VCaP (cell line): ENCODE measurements at regions not wholly inside any gene's neighbourhood (a gene's known extent, or its start where the extent isn't known, plus 50 kb on each side); places are given as distances from the start of the nearest gene placed in this dataset.

Experiments
- H3K27ac ChIP-seq: fragments of 450-650 bp; 2 replicates; pipeline ENCODE4 v1.5.1; 2017
- TF ChIP-seq, protein P1 (sequence below): fragments of 450-650 bp; conservative IDR thresholded peaks from 2 replicates; pipeline ENCODE4 v1.5.1; 2017; ENCODE audit warnings: mild to moderate bottlenecking, moderate library complexity

DNA sequence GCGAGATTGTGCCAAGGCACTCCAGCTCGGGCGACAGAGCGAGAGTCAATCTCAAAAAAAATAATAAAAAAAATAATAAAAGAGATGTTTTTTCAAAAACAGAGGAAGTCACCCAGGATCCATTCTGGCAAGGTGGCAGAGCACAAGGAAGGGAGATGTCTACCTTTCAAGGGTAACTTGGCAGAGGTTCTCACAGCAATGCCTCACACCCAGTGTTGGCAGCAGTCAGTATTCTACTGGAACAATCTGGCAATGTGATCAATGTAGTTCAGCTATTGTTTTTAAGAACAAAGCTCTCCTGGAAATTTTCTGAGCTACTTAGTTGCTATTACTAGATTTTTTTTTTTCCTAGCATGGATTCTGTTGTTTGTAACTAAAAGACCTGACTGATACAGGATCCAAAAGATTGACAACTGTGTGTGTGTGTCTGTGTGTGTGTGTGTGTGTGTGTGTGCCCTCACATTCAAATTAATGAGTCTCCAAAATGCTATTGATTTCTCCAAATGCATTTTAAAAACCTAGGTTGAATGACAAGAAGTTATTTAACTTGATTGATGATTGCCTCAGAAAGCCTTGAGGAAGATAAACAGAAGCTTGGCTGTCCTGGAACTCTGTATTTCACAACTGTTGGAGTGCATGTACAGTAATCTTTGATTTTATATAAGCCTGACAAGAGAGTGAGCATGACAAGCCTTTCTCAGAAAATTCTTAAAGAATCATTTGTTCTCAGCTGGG, 114.1 kb upstream of the RREB1 start:
- TF ChIP-seq, protein P1, sequence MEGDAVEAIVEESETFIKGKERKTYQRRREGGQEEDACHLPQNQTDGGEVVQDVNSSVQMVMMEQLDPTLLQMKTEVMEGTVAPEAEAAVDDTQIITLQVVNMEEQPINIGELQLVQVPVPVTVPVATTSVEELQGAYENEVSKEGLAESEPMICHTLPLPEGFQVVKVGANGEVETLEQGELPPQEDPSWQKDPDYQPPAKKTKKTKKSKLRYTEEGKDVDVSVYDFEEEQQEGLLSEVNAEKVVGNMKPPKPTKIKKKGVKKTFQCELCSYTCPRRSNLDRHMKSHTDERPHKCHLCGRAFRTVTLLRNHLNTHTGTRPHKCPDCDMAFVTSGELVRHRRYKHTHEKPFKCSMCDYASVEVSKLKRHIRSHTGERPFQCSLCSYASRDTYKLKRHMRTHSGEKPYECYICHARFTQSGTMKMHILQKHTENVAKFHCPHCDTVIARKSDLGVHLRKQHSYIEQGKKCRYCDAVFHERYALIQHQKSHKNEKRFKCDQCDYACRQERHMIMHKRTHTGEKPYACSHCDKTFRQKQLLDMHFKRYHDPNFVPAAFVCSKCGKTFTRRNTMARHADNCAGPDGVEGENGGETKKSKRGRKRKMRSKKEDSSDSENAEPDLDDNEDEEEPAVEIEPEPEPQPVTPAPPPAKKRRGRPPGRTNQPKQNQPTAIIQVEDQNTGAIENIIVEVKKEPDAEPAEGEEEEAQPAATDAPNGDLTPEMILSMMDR: no peak
- H3K27ac ChIP-seq: no peak overlapping the region

GRCh38 chr6:6994796-6995195, 113.0 kb upstream of the RREB1 start:
- no peak overlapping the region for H3K27ac ChIP-seq
- TF ChIP-seq, protein P1: no peak

GRCh38 chr6:6995328-6995727, 112.4 kb upstream of the RREB1 start:
- no peak overlapping the region for H3K27ac ChIP-seq
- TF ChIP-seq, protein P1: no peak

- TF ChIP-seq, protein P1: no peak
- H3K27ac ChIP-seq: no peak overlapping the region
These were observed 111.6 kb upstream of the RREB1 start for GRCh38 chr6:6996124-6996523.

- no peak overlapping the region for H3K27ac ChIP-seq
- TF ChIP-seq, protein P1: no peak
These were observed 110.2 kb upstream of the RREB1 start for GRCh38 chr6:6997263-6998193.

GRCh38 chr6:6998194-6998569, 109.6 kb upstream of the RREB1 start:
- H3K27ac ChIP-seq: no peak overlapping the region
- TF ChIP-seq, protein P1: no peak
